ENCODE measurements at regions not wholly inside any gene's neighbourhood (a gene's known extent, or its start where the extent isn't known, plus 50 kb on each side); places are given as distances from the start of the nearest gene placed in this dataset.

- Histone ChIP-seq H3K27ac (ENCODE audit: extremely low read depth, low read depth, low read length) (peak overlapping the region; percentile 50; the same call in 1 of the 2 replicates), H3K4me1 (ENCODE audit: control insufficient read depth, insufficient read depth, low read length) (peaks cover 9% of the 10 kb centered on the region), H3K36me3 (ENCODE audit: control insufficient read depth in 2 of 2, insufficient read depth in 1 of 2, low read length in 2 of 2) (no peaks in the 10 kb centered on the region), H3K9me3 (ENCODE audit: control insufficient read depth, insufficient read depth, low read depth, low read length) (no peaks in the 10 kb centered on the region), H3K4me3 (ENCODE audit: low read depth, low read length) (no peak overlapping the region)
- ChIA-PET CTCF (no interaction called here), POLR2A (no interaction called here)
- TF ChIP-seq ZNF423 (tag by site-specific recombination; IDR thresholded peaks at IDR 0.05) (0 out of 2 replicates have a peak, but pooled peaks have one; percentile 23), GLIS1 (tag by site-specific recombination; IDR thresholded peaks at IDR 0.05) (peak; percentile 53), ZBTB8A (tag by site-specific recombination; IDR thresholded peaks at IDR 0.05) (peak; percentile 31; the same call in 1 of the 2 replicates), ZFHX2 (tag by site-specific recombination; conservative IDR thresholded peaks at IDR 0.05) (peak; percentile 25; the same call in 1 of the 2 replicates), EGR2 (tag by site-specific recombination; IDR thresholded peaks at IDR 0.05; ENCODE audit: low read depth) (peak; percentile 53; the same call in 1 of the 2 replicates), ZNF335 (tag by site-specific recombination; conservative IDR thresholded peaks at IDR 0.05) (peak; percentile 50; the same call in 1 of the 2 replicates), ZNF169 (tag by site-specific recombination; IDR thresholded peaks at IDR 0.05) (no peak), AEBP2 (tag by site-specific recombination; IDR thresholded peaks at IDR 0.05; ENCODE audit: borderline replicate concordance) (no peak)
- TF ChIP-seq, protein P1, sequence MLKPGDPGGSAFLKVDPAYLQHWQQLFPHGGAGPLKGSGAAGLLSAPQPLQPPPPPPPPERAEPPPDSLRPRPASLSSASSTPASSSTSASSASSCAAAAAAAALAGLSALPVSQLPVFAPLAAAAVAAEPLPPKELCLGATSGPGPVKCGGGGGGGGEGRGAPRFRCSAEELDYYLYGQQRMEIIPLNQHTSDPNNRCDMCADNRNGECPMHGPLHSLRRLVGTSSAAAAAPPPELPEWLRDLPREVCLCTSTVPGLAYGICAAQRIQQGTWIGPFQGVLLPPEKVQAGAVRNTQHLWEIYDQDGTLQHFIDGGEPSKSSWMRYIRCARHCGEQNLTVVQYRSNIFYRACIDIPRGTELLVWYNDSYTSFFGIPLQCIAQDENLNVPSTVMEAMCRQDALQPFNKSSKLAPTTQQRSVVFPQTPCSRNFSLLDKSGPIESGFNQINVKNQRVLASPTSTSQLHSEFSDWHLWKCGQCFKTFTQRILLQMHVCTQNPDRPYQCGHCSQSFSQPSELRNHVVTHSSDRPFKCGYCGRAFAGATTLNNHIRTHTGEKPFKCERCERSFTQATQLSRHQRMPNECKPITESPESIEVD (tag by site-specific recombination; IDR thresholded peaks at IDR 0.05): peak; percentile 69
These were observed 1515.6 kb downstream of the TBC1D22A start for GRCh38 chr22:48277868-48278581.

- TF ChIP-seq ZBTB48 (tag by site-specific recombination; IDR thresholded peaks at IDR 0.05) (no peak), ZNF548 (tag by site-specific recombination; IDR thresholded peaks at IDR 0.05) (no peak), ZNF596 (tag by site-specific recombination; IDR thresholded peaks at IDR 0.05) (no peak), EGR2 (tag by site-specific recombination; IDR thresholded peaks at IDR 0.05; ENCODE audit: low read depth) (peak; percentile 48; the same call in 1 of the 2 replicates), ZIC2 (tag by site-specific recombination; IDR thresholded peaks at IDR 0.05) (0 out of 2 replicates have a peak, but pooled peaks have one; percentile 11), ZNF518A (tag by site-specific recombination; conservative IDR thresholded peaks at IDR 0.05; ENCODE audit: low read depth) (no peak), AEBP2 (tag by site-specific recombination; IDR thresholded peaks at IDR 0.05; ENCODE audit: borderline replicate concordance) (no peak)
- ChIA-PET POLR2A (no interaction called here), CTCF (no interaction called here)
- Histone ChIP-seq H3K36me3 (ENCODE audit: control insufficient read depth in 2 of 2, insufficient read depth in 1 of 2, low read length in 2 of 2) (no peaks in the 10 kb centered on the region), H3K27ac (ENCODE audit: extremely low read depth, low read depth, low read length) (peak overlapping the region; percentile 28; the same call in 1 of the 2 replicates), H3K9me3 (ENCODE audit: control insufficient read depth, insufficient read depth, low read depth, low read length) (no peaks in the 10 kb centered on the region), H3K4me1 (ENCODE audit: control insufficient read depth, insufficient read depth, low read length) (peaks cover 9% of the 10 kb centered on the region), H3K4me3 (ENCODE audit: low read depth, low read length) (no peak overlapping the region)
These were observed 1514.8 kb downstream of the TBC1D22A start for GRCh38 chr22:48276994-48277867.
